Endodermal cell (in vitro differentiated cells): ENCODE measurements at regions not wholly inside any gene's neighbourhood (a gene's known extent, or its start where the extent isn't known, plus 50 kb on each side); places are given as distances from the start of the nearest gene placed in this dataset.

ENCODE experiments used
- DNase-seq: peaks from one replicate; pipeline ENCODE4 v3.0.0-alpha.2; 2017
- H3K27ac ChIP-seq: 2 replicates; pipeline ENCODE4 v1.5.1; 2013; ENCODE audit warnings: mild to moderate bottlenecking, low read depth, low read length, moderate library complexity
- H3K27me3 ChIP-seq: 2 replicates; pipeline ENCODE4 v1.6.1; 2013; ENCODE audit warnings: mild to moderate bottlenecking, low read length, moderate library complexity; ENCODE audit not compliant: insufficient read depth, control insufficient read depth, poor library complexity, severe bottlenecking
- H3K36me3 ChIP-seq: 2 replicates; pipeline ENCODE4 v1.7.0; 2013; ENCODE audit warnings: mild to moderate bottlenecking, low read length, moderate library complexity; ENCODE audit not compliant: control insufficient read depth, insufficient read depth
- H3K4me1 ChIP-seq: one replicate; pipeline ENCODE4 v1.7.0; 2013; ENCODE audit warnings: low read length; ENCODE audit not compliant: control insufficient read depth, insufficient read depth
- H3K4me3 ChIP-seq: 2 replicates; pipeline ENCODE4 v1.5.1; 2013; ENCODE audit warnings: mild to moderate bottlenecking, low read length, moderate library complexity
- H3K9ac ChIP-seq: 2 replicates; pipeline ENCODE4 v1.6.1; 2013; ENCODE audit warnings: mild to moderate bottlenecking, low read length, moderate library complexity; ENCODE audit not compliant: poor library complexity, severe bottlenecking; ENCODE audit errors: extremely low read depth
- H3K9me3 ChIP-seq: 2 replicates; pipeline ENCODE4 v1.6.1; 2013; ENCODE audit warnings: mild to moderate bottlenecking, low read length, moderate library complexity; ENCODE audit not compliant: control insufficient read depth
- H3K27ac Mint-ChIP-seq: 2 replicates; pipeline ENCODE4 v1.8.0; 2020; ENCODE audit warnings: mixed read lengths
- H3K27me3 Mint-ChIP-seq: 2 replicates; pipeline ENCODE4 v1.8.0; 2021; ENCODE audit warnings: mild to moderate bottlenecking, mixed read lengths; ENCODE audit not compliant: insufficient read depth
- H3K36me3 Mint-ChIP-seq: 2 replicates; pipeline ENCODE4 v1.8.0; 2020; ENCODE audit warnings: low read depth, mixed read lengths
- H3K4me1 Mint-ChIP-seq: 2 replicates; pipeline ENCODE4 v1.8.0; 2020; ENCODE audit warnings: mixed read lengths
- H3K4me3 Mint-ChIP-seq: 2 replicates; pipeline ENCODE4 v1.8.0; 2020; ENCODE audit warnings: mild to moderate bottlenecking, moderate library complexity, mixed read lengths
- H3K9me3 Mint-ChIP-seq: 2 replicates; pipeline ENCODE4 v1.8.0; 2020; ENCODE audit warnings: mild to moderate bottlenecking, mixed read lengths
- CTCF ChIP-seq: fragments of 200-600 bp; sonication (generic); conservative IDR thresholded peaks from 2 replicates; pipeline ENCODE4 v1.5.0; 2021; ENCODE audit warnings: antibody characterized with exemption, mild to moderate bottlenecking
- WGBS, 2 experiments: methylation state at CpG; one replicate each; pipeline versions ENCODE4 v1.1.5 to v1.1.7; 2013; ENCODE audit warnings: missing lambda C conversion rate in 2 of 2, mixed read lengths in 1 of 2; ENCODE audit not compliant: insufficient coverage in 1 of 2, insufficient read length in 1 of 2; 5-methylcytosine and 5-hydroxymethylcytosine counted together

- Histone ChIP-seq H3K27ac (no peak overlapping the region), H3K4me1 (no peaks in the 10 kb centered on the region), H3K27me3 (no peaks in the 10 kb centered on the region), H3K36me3 (no peaks in the 10 kb centered on the region), H3K4me3 (no peak overlapping the region), H3K9ac (no peak overlapping the region), H3K9me3 (peaks cover 14% of the 10 kb centered on the region)
- TF ChIP-seq CTCF, result no peak
- peaks cover 2% of the 10 kb centered on the region for H3K36me3 Mint-ChIP-seq
- H3K4me1 Mint-ChIP-seq, result peaks cover 8% of the 10 kb centered on the region
- H3K27me3 Mint-ChIP-seq, result no peaks in the 10 kb centered on the region
- no peak for DNase-seq
- no peak overlapping the region for H3K27ac Mint-ChIP-seq
- no peak overlapping the region for H3K4me3 Mint-ChIP-seq
- H3K9me3 Mint-ChIP-seq, result peaks cover 7% of the 10 kb centered on the region
Measured at GRCh38 chr14:84891404-84891803, 638.5 kb upstream of the FLRT2 start.

- Mint-ChIP-seq H3K36me3 (no peaks in the 10 kb centered on the region), H3K27me3 (no peaks in the 10 kb centered on the region), H3K27ac (no peak overlapping the region), H3K4me1 (no peaks in the 10 kb centered on the region), H3K9me3 (no peaks in the 10 kb centered on the region), H3K4me3 (no peak overlapping the region)
- DNase-seq, result no peak
- no peak overlapping the region for H3K27ac ChIP-seq
- TF ChIP-seq CTCF, result no peak
- no peaks in the 10 kb centered on the region for H3K36me3 ChIP-seq
- no peaks in the 10 kb centered on the region for H3K9me3 ChIP-seq
- no peak overlapping the region for H3K9ac ChIP-seq
- H3K27me3 ChIP-seq, result no peaks in the 10 kb centered on the region
- no peak overlapping the region for H3K4me3 ChIP-seq
- no peaks in the 10 kb centered on the region for H3K4me1 ChIP-seq
- WGBS, 2 experiments, result 88% methylated on average over 1 of the region's 1 CpG; no CpG with 5 or more reads in 1 of the 2 experiments
Measured at GRCh38 chr14:84894254-84894653, 635.7 kb upstream of the FLRT2 start.

- no peaks in the 10 kb centered on the region for H3K27me3 ChIP-seq
- H3K4me3 ChIP-seq, result no peak overlapping the region
- no peaks in the 10 kb centered on the region for H3K4me1 ChIP-seq
- no peak overlapping the region for H3K27ac ChIP-seq
- no peak overlapping the region for H3K27ac Mint-ChIP-seq
- no peaks in the 10 kb centered on the region for H3K9me3 Mint-ChIP-seq
- 94% methylated on average over 3 of the region's 3 CpGs; no CpG with 5 or more reads in 1 of the 2 experiments for WGBS, 2 experiments
- H3K36me3 ChIP-seq, result no peaks in the 10 kb centered on the region
- H3K36me3 Mint-ChIP-seq, result no peaks in the 10 kb centered on the region
- no peaks in the 10 kb centered on the region for H3K27me3 Mint-ChIP-seq
- no peak for TF ChIP-seq CTCF
- peaks cover 5% of the 10 kb centered on the region for H3K4me1 Mint-ChIP-seq
- no peaks in the 10 kb centered on the region for H3K9me3 ChIP-seq
- DNase-seq, result no peak
- no peak overlapping the region for H3K4me3 Mint-ChIP-seq
- H3K9ac ChIP-seq, result no peak overlapping the region
Measured at GRCh38 chr14:84922370-84922769, 607.6 kb upstream of the FLRT2 start.
